ENCODE measurements at regions not wholly inside any gene's neighbourhood (a gene's known extent, or its start where the extent isn't known, plus 50 kb on each side); places are given as distances from the start of the nearest gene placed in this dataset.

DNA sequence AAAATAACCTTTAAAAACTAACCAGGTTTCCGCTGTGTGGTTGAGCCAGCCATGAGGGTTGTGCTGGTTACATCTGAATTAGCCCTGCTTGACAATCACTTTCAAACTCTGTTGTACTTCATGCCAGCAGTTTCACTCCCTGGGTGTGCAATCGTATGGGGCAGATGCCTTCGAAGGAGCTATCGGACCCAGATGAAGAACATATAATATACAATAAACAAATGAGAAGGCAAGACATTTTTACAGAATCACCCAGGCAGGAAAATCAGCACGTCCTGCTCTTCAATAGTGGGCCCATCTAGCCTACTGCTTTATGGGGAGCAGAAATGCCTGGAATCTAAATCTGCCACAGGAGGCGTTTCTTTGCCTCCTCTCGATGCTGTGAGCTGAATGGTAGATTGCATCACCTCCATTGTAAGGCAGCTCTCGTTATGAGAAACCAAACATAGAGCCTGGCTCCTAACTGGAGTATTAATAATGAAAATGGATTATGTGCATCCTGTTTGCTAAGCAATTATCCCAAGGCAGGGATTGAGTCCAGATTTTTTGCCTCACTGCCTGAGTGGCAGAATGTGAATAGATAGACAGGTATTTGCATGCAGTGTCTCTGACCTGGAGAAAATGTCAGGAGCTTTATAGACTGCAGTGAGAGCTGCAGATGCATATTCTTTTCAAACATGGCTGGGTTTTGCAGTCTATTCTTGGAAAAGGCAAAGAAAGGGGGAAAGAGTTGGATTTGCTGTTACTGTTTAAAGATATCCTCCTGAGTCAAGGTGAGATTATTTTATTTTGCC is 143.3 kb upstream of the SMARCA2 start:
- Histone ChIP-seq H3K4me1 (ENCODE audit: insufficient read depth, low read length) (no peaks in the 10 kb centered on the region), H3K27me3 (ENCODE audit: low read length) (peaks cover 9% of the 10 kb centered on the region), H3K4me3 (ENCODE audit: low read length) (no peak overlapping the region), H2AFZ (ENCODE audit: low read length) (no peak overlapping the region), H3K9me3 (ENCODE audit: low read length) (no peaks in the 10 kb centered on the region), H3K9me2 (replicated peaks; ENCODE audit: low read length) (no peaks in the 10 kb centered on the region), H3K9ac (ENCODE audit: low read length) (no peak overlapping the region), H3K79me2 (ENCODE audit: low read length) (no peaks in the 10 kb centered on the region), H3F3A (ENCODE audit: low read length, unreplicated experiment) (no peaks in the 10 kb centered on the region), H3K4me2 (ENCODE audit: low read length) (no peak overlapping the region), H3K27ac (ENCODE audit: low read length) (no peak overlapping the region), H3K36me3 (ENCODE audit: low read depth, low read length) (no peaks in the 10 kb centered on the region), H4K20me1 (ENCODE audit: low read length) (no peaks in the 10 kb centered on the region)
- POLR2A ChIA-PET (ENCODE audit: unreplicated experiment), result no interaction called here
- TF ChIP-seq, protein P1, sequence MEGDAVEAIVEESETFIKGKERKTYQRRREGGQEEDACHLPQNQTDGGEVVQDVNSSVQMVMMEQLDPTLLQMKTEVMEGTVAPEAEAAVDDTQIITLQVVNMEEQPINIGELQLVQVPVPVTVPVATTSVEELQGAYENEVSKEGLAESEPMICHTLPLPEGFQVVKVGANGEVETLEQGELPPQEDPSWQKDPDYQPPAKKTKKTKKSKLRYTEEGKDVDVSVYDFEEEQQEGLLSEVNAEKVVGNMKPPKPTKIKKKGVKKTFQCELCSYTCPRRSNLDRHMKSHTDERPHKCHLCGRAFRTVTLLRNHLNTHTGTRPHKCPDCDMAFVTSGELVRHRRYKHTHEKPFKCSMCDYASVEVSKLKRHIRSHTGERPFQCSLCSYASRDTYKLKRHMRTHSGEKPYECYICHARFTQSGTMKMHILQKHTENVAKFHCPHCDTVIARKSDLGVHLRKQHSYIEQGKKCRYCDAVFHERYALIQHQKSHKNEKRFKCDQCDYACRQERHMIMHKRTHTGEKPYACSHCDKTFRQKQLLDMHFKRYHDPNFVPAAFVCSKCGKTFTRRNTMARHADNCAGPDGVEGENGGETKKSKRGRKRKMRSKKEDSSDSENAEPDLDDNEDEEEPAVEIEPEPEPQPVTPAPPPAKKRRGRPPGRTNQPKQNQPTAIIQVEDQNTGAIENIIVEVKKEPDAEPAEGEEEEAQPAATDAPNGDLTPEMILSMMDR (conservative IDR thresholded peaks at IDR 0.05; ENCODE audit: low read depth, low read length), result no peak
- no peak for TF ChIP-seq EZH2phosphoT487 (IDR thresholded peaks at IDR 0.05; ENCODE audit: borderline replicate concordance, low read length)
- TF ChIP-seq EZH2 (IDR thresholded peaks at IDR 0.05; ENCODE audit: low read length, unreplicated experiment), result no peak
- no peak for DNase-seq
- intact Hi-C loops (cut with micrococcal nuclease), result no loop called here
- ATAC-seq, result no peak
- CTCF ChIA-PET, result no interaction called here
- no TSS peak for BruUV-seq (replicated peaks)

DNA sequence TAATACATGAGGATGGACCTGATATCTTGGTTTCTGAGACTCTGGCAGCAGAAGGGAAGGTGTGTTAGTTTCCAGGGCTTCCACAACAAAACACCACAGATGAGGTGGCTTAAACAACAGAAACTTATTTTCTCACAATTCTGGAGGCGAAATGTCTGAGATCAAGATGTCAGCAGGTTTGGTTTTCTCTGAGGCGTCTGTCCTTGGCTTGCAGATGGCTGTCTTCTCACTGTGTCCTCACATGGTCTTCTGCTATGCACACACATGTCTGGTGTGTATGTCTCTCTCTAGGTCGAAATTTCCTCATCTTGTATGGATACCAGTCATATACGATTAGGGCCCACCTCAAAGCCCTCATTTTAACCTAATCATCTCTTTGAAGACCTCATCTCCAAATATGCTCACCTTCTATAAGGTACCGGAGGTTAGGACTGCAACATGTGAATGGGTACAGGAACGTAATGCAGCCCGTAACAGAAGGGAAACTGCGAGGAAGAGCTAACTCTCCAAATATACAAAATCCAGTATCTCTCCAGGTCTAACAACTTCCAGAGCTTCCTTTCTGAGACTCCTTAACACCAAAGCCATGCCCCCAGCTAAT is 139.8 kb upstream of the SMARCA2 start:
- ChIA-PET CTCF (no interaction called here), POLR2A (ENCODE audit: unreplicated experiment) (no interaction called here)
- ATAC-seq (no peak), DNase-seq (no peak)
- Histone ChIP-seq H3K9ac (ENCODE audit: low read length) (no peak overlapping the region), H3K9me3 (ENCODE audit: low read length) (no peaks in the 10 kb centered on the region), H3K27ac (ENCODE audit: low read length) (no peak overlapping the region), H3K79me2 (ENCODE audit: low read length) (no peaks in the 10 kb centered on the region), H3K4me2 (ENCODE audit: low read length) (no peak overlapping the region), H3K9me2 (replicated peaks; ENCODE audit: low read length) (no peaks in the 10 kb centered on the region), H3K27me3 (ENCODE audit: low read length) (peaks cover 13% of the 10 kb centered on the region), H4K20me1 (ENCODE audit: low read length) (no peaks in the 10 kb centered on the region), H3F3A (ENCODE audit: low read length, unreplicated experiment) (no peaks in the 10 kb centered on the region), H3K36me3 (ENCODE audit: low read depth, low read length) (no peaks in the 10 kb centered on the region), H2AFZ (ENCODE audit: low read length) (no peak overlapping the region), H3K4me3 (ENCODE audit: low read length) (no peak overlapping the region), H3K4me1 (ENCODE audit: insufficient read depth, low read length) (no peaks in the 10 kb centered on the region)
- intact Hi-C loops (cut with micrococcal nuclease), result no loop called here
- no TSS peak for BruUV-seq (replicated peaks)
- TF ChIP-seq EZH2phosphoT487 (IDR thresholded peaks at IDR 0.05; ENCODE audit: borderline replicate concordance, low read length) (no peak), EZH2 (IDR thresholded peaks at IDR 0.05; ENCODE audit: low read length, unreplicated experiment) (no peak)
- TF ChIP-seq, protein P1 (conservative IDR thresholded peaks at IDR 0.05; ENCODE audit: low read depth, low read length), result no peak

DNA sequence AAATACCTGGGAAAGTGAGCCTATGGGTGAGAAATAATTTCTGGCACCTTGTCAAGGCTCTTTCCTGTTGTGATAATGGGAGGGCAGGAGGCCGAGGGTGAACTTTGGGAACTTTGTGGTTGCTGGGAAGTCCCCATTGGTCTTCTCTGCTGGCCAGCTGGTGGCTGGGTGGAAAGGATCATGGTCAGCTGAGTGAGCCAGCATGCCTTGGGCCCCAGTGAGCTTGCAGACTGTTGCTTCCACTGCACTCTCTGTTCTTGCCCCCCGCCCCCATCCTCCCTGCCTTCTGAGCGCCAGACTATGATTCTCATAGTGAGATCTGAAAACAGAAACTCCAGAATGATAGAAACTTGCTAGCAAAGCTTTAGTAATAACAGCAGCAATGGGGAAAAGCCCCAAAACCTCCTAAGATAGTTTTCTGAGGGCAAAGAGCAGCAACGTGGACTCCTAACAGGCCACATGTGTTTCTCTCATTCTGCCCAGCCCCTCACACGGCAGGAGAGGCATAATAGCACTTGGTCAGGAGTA is 139.2 kb upstream of the SMARCA2 start:
- Histone ChIP-seq H2AFZ (ENCODE audit: low read length) (no peak overlapping the region), H4K20me1 (ENCODE audit: low read length) (no peaks in the 10 kb centered on the region), H3K36me3 (ENCODE audit: low read depth, low read length) (no peaks in the 10 kb centered on the region), H3K4me1 (ENCODE audit: insufficient read depth, low read length) (no peaks in the 10 kb centered on the region), H3K79me2 (ENCODE audit: low read length) (no peaks in the 10 kb centered on the region), H3K9me3 (ENCODE audit: low read length) (no peaks in the 10 kb centered on the region), H3K9ac (ENCODE audit: low read length) (no peak overlapping the region), H3F3A (ENCODE audit: low read length, unreplicated experiment) (no peaks in the 10 kb centered on the region), H3K9me2 (replicated peaks; ENCODE audit: low read length) (no peaks in the 10 kb centered on the region), H3K4me2 (ENCODE audit: low read length) (no peak overlapping the region), H3K27me3 (ENCODE audit: low read length) (peaks cover 15% of the 10 kb centered on the region), H3K4me3 (ENCODE audit: low read length) (no peak overlapping the region), H3K27ac (ENCODE audit: low read length) (no peak overlapping the region)
- intact Hi-C loops (cut with micrococcal nuclease), result no loop called here
- DNase-seq, result no peak
- TF ChIP-seq, protein P1 (conservative IDR thresholded peaks at IDR 0.05; ENCODE audit: low read depth, low read length), result no peak
- TF ChIP-seq EZH2 (IDR thresholded peaks at IDR 0.05; ENCODE audit: low read length, unreplicated experiment) (no peak), EZH2phosphoT487 (IDR thresholded peaks at IDR 0.05; ENCODE audit: borderline replicate concordance, low read length) (no peak)
- ChIA-PET CTCF (no interaction called here), POLR2A (ENCODE audit: unreplicated experiment) (no interaction called here)
- no TSS peak for BruUV-seq (replicated peaks)
- no peak for ATAC-seq
